ENCODE measurements at regions not wholly inside any gene's neighbourhood (a gene's known extent, or its start where the extent isn't known, plus 50 kb on each side); places are given as distances from the start of the nearest gene placed in this dataset.

DNA sequence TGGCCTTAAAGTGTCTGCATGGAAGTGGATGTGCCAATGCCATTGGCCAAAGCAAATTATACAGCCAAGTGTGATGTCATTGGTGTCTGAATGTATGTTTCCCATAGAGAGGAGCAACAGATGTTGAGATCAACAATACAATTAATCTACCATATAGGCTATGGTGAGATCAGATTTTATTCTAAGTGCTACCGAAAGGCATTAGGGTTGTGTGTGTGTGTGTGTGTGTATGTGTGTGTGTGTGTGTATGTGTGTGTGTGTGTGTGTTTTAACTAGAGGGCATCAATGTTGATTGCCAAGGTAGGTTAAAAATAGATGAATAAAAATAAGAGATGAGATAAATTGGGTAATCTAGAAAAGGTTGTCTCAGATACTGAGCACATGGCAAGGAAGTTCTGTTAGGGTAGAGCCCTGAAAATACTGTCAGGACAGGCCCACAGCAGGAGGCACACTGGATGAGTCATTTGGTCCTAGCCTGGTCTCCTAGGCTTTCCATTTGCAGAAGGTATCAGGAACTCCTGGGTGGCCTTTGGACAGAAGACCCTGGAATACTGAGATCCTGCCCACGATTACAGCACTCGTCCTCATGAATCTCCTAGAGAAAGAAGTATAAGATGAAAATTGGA lies 446.0 kb upstream of the PODXL start:
- Mint-ChIP-seq H3K4me3 (no peak overlapping the region), H3K9me3 (no peaks in the 10 kb centered on the region), H3K36me3 (no peaks in the 10 kb centered on the region), H3K27ac (no peak overlapping the region), H3K27me3 (ENCODE audit: low read depth) (no peaks in the 10 kb centered on the region), H3K4me1 (no peaks in the 10 kb centered on the region)
- ChIA-PET CTCF (no interaction called here), POLR2A (no interaction called here)
- TF ChIP-seq SMAD3 (CRISPR knock-in tag; IDR thresholded peaks at IDR 0.05; ENCODE audit: borderline replicate concordance): no peak
- TF ChIP-seq EMX1 (CRISPR knock-in tag; IDR thresholded peaks at IDR 0.05): no peak
- TF ChIP-seq NFATC4 (CRISPR knock-in tag; IDR thresholded peaks at IDR 0.05): no peak
- no peak for TF ChIP-seq SOX15 (CRISPR knock-in tag; IDR thresholded peaks at IDR 0.05)
- no peak for TF ChIP-seq FOXJ3 (CRISPR knock-in tag; IDR thresholded peaks at IDR 0.05; ENCODE audit: borderline replicate concordance)
- no peak for TF ChIP-seq GABPB1 (CRISPR knock-in tag; IDR thresholded peaks at IDR 0.05)
- no peak for TF ChIP-seq ELF4 (CRISPR knock-in tag; IDR thresholded peaks at IDR 0.05; ENCODE audit: low read depth)
- TF ChIP-seq NR3C1 (CRISPR knock-in tag; conservative IDR thresholded peaks at IDR 0.05; ENCODE audit: low read depth): no peak
- TF ChIP-seq IRF2 (CRISPR knock-in tag; IDR thresholded peaks at IDR 0.05; ENCODE audit: borderline replicate concordance, low read depth): no peak
- TF ChIP-seq CDX4 (CRISPR knock-in tag; IDR thresholded peaks at IDR 0.05; ENCODE audit: borderline replicate concordance): no peak
- TF ChIP-seq, protein P1, sequence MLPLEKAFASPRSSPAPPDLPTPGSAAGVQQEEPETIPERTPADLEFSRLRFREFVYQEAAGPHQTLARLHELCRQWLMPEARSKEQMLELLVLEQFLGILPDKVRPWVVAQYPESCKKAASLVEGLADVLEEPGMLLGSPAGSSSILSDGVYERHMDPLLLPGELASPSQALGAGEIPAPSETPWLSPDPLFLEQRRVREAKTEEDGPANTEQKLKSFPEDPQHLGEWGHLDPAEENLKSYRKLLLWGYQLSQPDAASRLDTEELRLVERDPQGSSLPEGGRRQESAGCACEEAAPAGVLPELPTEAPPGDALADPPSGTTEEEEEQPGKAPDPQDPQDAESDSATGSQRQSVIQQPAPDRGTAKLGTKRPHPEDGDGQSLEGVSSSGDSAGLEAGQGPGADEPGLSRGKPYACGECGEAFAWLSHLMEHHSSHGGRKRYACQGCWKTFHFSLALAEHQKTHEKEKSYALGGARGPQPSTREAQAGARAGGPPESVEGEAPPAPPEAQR (CRISPR knock-in tag; IDR thresholded peaks at IDR 0.05): no peak
- no peak for TF ChIP-seq ZNF532 (CRISPR knock-in tag; IDR thresholded peaks at IDR 0.05; ENCODE audit: borderline replicate concordance)
- ATAC-seq: no peak
- no peak for DNase-seq (ENCODE audit: low spot score)

DNA sequence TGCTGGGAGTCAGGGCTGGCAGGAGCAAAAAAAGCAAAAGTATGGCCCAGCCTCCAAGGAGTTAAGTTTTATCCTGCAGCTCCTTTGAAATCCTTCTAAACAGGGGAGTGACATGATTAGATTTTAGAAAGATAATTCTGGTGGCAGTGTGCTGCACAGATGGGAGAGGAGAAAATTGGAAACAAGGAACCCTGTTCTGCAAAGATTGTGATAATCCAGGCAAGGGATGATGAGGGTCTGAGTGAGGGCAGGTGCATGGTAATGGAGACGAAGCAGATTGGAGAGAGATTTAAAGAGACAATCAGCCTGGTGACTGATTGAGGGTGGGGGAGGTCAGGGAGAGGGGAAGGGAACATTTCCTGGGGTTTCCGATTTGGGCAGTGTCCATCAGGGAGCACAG lies 444.7 kb upstream of the PODXL start:
- ChIA-PET CTCF (no interaction called here), POLR2A (no interaction called here)
- ATAC-seq (no peak), DNase-seq (ENCODE audit: low spot score) (no peak)
- H3K4me3 Mint-ChIP-seq: no peak overlapping the region
- no peaks in the 10 kb centered on the region for H3K27me3 Mint-ChIP-seq (ENCODE audit: low read depth)
- H3K4me1 Mint-ChIP-seq: no peaks in the 10 kb centered on the region
- no peaks in the 10 kb centered on the region for H3K36me3 Mint-ChIP-seq
- no peaks in the 10 kb centered on the region for H3K9me3 Mint-ChIP-seq
- no peak for TF ChIP-seq ZNF396 (CRISPR knock-in tag; IDR thresholded peaks at IDR 0.05; ENCODE audit: borderline replicate concordance)
- TF ChIP-seq ERG (CRISPR knock-in tag; IDR thresholded peaks at IDR 0.05): no peak
- no peak for TF ChIP-seq ZMAT4 (CRISPR knock-in tag; IDR thresholded peaks at IDR 0.05)
- TF ChIP-seq JUN (CRISPR knock-in tag; IDR thresholded peaks at IDR 0.05): no peak
- TF ChIP-seq, protein P2, sequence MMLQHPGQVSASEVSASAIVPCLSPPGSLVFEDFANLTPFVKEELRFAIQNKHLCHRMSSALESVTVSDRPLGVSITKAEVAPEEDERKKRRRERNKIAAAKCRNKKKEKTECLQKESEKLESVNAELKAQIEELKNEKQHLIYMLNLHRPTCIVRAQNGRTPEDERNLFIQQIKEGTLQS (CRISPR knock-in tag; conservative IDR thresholded peaks at IDR 0.05): no peak
- TF ChIP-seq, protein P3, sequence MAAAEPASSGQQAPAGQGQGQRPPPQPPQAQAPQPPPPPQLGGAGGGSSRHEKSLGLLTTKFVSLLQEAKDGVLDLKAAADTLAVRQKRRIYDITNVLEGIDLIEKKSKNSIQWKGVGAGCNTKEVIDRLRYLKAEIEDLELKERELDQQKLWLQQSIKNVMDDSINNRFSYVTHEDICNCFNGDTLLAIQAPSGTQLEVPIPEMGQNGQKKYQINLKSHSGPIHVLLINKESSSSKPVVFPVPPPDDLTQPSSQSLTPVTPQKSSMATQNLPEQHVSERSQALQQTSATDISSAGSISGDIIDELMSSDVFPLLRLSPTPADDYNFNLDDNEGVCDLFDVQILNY (CRISPR knock-in tag; IDR thresholded peaks at IDR 0.05): no peak
- no peak for TF ChIP-seq FOXP4 (CRISPR knock-in tag; IDR thresholded peaks at IDR 0.05)
- no peak for TF ChIP-seq ZBTB21 (CRISPR knock-in tag; IDR thresholded peaks at IDR 0.05; ENCODE audit: borderline replicate concordance)
- no peak overlapping the region for H3K27ac Mint-ChIP-seq
